Glomerular endothelial cell (primary cell): ENCODE measurements at regions not wholly inside any gene's neighbourhood (a gene's known extent, or its start where the extent isn't known, plus 50 kb on each side); places are given as distances from the start of the nearest gene placed in this dataset.
"Not testable (repeated sequence)": the region's sequence is repeated elsewhere in the genome, so short reads cannot be mapped to it uniquely, and the experiment has no call there.

Experiments
- DNase-seq: peaks from one replicate; pipeline ENCODE4 v3.0.0-alpha.2; 2011; ENCODE audit warnings: low read depth, low spot score; ENCODE audit errors: extremely low read depth

DNA sequence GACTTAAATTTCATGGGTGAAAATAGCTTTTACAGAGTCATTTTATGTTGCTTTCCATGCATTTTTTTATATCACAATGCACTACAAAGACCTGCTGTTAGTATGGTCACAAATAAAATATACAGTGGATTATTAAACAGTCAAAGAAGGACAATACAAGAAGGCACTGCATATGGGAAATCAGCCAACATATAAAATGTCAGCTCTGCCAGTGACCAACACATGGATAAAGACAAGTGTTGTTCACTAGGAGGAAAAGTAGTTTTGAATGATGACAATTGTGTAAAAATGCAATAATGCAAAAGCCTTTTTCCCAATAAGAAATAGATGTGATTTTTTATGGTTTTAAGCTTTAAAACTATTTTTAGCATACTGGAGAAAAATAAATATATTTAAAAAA lies 425.3 kb upstream of the CBLB start:
- DNase-seq, result no peak

DNA sequence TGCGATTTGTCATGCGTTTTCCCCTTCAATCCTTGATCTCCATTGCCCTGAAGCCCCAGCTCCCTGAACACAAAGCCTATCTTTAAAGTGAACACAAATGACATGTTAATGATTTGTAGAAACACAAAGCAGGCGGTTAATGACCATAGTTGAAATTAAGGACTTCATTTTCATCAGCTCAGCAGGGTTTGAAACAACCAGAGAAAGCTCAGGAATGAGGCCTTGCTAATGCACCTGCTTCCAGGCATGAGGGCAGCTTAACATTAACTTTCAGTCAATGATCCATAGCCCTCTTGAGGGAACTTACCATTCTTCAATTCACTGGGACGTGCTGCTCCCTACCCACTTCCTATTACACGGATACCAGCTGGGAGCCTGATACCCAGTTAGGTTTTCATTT lies 427.2 kb upstream of the CBLB start:
- DNase-seq, result no peak

DNA sequence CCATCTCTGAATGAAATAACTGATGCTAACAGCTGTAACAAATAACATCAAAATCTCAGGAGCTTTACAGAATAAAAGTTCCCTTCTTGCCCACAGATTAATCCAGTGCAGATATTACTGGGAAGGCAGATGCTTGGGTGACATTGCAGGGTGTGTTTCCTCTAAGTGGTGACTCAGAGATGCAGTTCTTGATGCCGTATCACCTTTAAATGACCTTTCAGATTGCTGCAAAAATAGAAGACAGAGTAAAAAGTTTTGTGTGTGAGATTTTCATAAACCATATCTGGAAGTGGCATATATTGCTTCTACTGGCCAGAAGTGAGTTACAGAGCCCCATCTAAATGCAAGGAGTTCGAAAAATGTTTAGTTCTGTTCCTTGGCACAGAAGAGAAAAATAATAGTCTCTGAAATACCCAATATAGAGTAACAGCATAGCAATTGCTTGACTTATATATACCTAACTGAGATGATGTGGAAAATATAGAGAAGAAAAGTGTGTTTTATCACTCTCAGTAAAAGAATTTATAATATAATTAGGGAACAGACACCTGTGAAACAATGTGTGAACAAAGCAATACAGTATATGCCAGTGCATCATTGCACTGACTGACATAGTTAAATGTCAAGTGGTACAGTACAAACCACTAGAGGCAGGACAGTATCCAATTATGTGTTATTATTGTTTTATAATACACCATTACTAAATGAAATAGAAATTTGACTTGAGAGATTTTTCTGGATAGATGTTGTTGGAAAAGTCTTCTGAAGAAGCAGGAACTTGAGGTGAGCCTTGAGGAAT lies 430.7 kb upstream of the CBLB start:
- DNase-seq, result no peak

DNA sequence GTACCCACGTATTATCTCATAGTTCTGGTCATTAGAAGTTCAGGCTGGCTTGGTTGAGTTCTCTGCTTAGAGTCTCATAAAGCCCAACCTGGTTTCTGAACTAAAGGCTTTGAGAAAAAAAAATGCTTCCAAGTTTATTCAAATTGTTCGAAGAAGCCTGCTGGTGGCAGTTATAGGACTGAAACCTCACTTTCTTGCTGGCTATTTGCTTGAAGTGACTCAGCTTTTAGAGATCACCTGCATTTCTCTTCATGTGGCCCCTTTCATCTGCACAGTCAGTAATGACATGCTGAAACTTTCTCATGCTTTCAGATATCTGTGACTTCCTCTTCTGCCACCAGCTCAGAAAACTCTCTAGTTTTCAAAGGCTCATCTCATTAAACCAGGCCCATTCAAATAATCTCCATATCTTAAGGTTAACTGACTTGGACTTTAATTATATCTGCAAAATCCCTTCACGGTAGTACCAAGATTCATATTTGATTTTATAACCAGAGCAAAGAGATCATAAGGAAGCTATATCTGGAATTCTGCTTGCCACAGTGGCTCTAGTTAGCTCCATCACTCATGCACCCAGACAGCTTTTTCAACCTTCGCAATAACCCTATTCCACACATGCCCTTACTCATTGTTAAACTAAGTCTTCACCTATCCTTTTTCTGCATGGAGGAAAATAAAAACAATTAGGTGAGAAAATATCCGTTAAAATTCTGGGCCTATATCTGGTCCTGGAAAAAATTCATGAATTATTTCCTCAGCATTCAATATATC lies 433.8 kb upstream of the CBLB start:
- no peak for DNase-seq

DNA sequence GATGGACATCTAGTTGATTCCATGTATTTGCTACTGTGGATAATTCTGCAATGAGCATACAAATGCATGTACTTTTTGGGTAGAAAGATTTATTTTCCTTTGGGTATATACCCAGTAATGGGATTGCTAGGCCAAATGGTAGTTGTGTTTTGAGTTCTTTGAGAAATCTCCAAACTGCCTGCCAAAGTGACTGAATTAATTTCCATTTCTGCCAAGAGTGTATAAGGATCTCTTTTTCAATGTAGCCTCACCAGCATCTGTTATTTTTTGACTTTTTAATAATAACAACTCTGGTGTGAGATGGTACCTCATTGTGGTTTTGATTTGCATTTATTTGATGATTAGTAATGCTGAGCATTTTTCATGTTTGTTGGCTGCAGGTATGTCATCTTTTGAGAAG lies 435.0 kb upstream of the CBLB start:
- no peak for DNase-seq

DNA sequence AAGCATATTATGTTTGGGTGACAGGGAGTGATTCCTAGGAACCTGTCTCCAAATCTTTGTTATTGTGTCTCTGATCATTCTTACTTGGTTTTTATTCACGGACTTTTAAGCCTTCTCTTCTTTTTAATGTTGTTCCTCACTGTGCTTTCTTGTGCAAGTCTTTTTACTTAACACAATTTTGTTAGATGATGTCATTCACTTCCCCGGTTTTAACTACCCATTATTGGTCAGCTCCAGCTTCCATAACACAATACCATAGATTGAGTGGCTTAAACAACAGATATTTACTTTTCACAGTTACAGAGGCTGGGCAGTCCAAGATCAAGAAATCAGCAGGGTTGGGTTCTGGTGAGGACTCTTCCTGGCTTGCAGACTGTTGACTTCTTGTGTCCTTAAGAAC lies 436.3 kb upstream of the CBLB start:
- no peak for DNase-seq

DNA sequence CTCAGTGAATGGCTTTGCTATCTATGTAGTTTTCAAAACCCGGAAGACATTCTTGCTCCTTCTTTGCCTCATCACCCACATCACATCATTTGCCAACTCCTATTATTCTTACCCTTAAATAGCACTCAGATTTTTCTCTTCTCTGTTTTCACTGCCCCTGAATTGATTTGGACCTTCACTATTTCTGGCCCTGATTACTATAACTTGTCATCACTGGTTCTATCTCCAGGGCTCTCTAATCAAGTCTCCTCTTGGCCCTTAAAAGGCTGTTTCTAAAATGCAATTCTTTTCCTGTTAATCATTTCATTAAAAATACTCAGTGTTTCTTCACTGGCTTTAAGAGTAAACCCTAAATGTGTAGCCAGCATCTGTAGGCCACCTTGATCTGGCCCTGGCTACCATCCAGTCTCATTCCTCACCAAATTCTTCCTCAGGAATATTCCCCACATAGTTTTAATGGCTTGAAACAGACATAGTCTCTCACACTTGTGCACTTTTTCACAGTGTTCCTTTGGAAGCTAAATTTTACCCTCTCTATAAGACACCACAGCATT lies 437.1 kb upstream of the CBLB start:
- no peak for DNase-seq

DNA sequence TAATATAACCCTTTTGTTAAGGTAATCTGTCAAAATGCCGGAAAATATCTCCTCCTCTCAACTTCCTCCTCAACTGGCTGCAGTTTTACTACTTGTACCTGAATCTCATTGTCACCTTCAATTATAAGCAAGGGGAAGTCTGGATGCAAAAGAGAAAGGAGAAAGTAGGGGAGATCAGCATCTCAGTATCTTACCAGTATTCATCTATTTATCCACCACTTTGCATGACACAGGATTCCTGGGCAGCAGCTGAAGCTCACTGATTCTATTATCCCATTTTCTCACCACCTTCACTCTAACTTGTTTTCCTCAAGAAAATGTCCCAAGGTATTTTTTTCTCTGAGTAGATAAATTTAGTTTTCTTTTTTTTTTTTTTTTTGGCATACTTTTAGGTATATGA lies 440.5 kb upstream of the CBLB start:
- no peak for DNase-seq

DNA sequence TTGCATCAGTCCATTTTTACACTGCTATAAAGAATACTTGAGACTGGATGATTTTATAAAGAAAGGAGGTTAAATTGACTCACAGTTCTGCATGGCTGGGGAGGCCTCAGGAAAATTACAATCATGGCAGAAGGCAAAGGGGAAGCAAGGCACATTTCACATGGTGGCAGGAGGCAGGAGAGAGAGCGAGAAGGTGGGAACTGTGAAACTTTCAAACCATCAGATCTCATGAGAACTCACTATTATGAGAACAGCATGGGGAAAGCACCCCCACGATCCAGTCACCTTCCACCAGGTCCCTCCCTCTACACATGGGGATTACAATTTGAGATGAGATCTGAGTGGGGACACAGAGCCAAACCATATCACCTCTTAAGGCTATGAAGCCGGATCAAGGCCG lies 441.0 kb upstream of the CBLB start:
- DNase-seq, result not testable (repeated sequence)

DNA sequence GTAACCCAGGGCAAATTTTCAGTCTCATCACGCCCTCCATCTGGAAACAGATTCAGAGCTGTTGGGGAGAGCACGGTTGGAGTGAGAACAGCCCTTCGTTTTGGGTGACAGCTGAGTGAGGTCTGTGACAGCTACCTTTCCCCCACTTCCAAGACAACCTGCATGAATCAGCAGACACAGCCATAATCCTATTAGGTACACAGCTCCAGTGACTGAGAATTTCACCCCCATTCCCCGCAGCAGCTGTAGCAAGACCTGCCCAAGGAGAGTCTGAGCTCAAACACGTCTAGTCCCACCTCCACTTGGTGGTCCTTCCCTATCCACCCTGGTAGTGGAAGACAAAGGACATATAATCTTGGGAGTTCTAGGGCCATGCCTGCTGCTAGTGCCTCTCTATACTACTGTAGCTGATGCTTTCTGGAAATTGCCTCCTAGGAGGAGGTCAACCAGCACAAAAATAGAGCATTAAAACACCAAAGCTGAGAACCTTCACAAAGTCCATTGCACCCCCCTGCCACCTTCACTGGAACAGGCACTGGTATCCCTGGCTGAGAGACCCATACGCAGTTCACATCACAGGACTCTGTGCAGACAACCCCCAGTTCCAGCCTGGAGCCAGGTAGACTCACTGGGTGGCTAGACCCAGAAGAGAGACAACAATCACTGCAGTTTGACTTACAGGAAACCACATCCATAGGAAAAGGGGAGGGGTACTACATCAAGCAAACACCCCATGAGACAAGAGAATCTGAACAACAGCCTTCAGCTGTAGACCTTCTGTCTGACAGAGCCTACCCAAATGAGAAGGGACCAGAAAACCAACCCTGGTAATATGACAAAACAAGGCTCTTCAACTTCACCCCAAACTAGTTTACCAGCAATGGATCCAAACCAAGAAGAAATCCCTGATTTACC lies 448.6 kb upstream of the CBLB start:
- DNase-seq, result no peak

DNA sequence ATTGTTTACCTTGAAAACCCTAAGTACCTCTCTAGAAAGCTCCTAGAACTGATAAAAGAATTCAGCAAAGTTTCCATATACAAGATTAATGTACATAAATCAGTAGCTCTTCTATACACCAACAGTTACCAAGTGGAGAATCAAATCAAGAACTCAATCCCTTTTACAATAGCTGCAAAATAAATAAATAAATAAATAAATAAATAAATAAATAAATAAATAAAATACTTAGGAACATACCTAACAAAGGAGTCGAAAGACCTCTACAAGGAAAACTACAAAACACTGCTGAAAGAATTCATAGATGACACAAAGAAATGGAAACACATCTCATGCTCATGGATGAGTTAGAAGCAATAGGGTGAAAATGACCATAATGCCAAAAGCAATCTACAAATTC lies 452.6 kb upstream of the CBLB start:
- DNase-seq, result not testable (repeated sequence)

DNA sequence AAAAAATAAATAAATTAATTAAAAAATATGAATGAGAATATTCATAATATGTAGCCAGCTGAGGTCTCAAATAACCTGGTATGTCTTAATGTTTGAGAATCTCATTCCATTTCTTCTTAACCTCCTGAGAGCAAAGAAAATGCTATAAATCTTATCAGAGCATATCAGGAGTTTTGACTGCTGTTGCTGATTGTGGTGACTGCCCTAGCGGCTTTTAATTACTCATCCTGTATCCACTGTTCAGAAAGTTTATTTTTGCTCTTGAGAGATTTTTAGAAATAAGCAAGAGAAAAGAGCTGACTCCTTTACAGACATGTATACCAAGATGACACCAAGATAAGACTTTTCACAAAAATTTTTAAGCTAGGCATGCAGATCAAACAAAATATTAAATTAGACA lies 454.8 kb upstream of the CBLB start:
- no peak for DNase-seq

DNA sequence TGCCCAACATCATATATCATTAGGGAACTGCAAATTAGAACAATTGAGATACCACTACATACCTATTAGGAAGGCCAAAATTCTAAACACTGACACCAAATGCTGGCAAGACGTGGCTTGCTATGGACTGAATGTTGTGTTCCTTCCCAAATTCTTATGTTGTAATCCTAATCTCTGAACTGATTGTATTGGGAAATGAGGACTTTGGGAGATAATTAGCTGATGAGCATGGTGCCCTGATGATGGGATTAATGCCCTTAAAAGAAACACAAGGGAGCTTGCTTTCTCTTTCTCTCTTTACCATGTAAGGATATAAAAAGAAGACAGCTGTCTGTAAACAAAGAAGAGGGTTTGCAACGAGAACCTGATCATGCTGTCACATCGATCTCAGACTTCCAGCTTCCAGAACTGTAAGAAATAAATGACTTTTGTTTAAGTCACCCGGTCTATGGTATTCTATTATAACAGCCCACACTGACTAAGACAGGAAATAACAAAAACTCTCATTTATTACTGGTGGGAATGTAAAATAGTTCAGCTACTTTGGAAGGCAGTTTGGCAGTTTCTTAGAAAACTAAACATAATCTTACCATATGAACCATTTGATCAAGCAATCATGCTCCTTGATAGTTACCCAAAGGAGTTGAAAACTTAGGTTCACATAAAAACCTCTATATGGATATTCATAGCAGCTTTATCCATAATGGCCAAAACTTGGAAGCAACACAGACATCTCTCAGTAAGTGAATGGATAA lies 458.3 kb upstream of the CBLB start:
- DNase-seq, result no peak

DNA sequence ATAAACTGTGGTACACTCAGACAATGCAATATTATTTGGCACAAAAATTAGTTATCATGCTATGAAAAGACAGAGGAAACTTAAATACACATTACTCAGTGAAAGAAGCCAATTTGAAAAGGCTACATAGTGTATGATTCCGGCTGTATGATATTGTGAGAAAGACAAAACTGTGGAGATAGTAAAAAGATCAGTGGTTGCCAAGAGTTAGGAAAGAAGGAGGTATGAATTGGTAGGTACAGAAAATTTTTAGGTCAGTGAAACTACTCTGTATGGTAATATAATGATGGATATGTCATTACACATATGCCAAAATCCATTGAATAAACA lies 458.8 kb upstream of the CBLB start:
- DNase-seq, result no peak

DNA sequence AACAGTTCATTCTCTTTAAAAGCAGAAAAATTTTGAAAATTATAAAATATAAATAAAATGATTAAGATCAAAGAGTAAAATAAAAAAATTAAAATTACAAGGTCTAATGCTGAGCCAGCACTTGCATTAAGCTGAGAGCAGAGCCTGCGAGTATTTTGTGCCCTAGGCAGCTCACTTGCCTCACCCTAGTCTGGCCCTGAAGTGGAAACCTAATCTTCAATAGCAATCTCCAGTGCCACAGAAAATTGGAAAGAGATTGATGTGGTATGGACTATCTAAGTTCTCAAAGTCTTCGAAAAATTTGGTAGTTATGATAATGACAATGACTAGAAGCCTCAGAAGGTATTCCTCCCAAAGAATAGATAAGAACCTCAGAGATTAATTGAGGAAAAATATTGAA lies 459.4 kb upstream of the CBLB start:
- no peak for DNase-seq

DNA sequence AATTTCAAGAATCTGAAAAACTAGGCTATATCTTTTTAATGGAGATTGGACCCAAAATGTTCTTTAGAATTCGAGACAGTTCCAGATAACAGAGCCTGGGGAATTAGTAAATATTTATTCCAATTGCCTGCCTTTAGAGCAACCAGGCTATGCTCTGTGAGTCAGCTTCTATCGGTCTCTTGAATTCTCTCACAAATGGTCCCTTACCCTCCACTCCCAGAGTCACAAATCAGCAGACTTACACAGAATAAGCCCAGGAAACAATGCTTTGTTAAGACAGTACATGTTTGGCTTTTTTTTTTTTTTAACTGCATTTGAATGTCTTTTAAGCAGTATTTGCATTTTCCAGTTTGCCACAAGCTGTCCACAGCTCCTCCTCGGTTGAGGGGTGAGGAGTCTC lies 460.7 kb upstream of the CBLB start:
- DNase-seq, result no peak

DNA sequence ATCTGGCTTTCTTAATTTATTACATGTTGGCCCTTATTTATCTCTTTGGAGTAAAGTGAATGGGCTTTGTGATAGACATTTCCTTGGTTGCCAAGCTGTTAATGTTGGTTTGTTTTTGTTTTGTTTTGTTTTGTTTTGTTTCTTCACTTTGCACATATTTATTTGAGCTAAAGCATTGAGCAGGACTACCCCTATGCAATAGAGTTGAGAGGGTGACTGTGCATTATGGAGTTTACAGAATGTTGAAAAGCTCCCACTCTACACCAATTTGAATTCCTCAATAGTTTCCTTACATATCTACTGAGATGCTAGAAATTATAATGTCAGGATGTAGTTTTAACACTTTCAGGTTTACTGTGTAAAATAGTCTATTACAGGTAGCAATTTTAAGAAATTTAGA lies 462.8 kb upstream of the CBLB start:
- DNase-seq, result no peak

DNA sequence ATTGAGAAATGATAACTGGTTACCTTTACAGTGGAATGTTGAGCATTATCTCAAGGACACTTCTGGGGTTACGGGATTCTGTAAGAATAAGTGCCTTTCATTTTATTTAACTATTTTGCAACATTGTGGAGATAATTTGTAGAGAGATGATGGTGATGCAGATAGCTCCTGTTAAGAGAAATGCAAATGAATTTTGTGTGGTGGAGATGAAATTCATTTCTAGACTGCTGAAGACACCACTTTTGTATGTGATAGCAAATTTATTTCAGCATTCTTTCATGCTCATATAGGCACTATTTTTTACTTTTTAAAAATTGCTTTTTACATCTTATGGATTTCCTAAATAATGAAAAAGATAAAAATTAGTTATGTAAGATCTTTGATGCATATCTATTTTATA lies 463.3 kb upstream of the CBLB start:
- DNase-seq, result no peak

DNA sequence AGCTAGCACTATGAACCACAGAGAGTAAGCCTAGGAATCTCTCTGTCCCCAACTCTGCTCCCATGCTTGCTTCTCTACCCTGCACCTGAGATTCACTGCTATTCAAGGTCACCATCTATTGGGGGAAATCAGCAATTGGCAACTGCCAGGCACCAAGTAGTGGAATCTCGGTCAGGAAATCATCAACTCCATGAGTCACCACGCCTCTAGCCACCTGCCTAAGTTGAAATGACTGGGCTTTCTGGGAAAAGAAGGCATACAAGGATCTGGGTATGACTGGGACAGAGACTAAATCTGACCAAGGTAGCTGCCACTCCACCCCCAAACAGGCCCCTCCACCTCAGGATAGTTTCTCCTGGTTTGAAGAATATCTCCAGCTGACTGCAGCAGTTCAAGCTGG lies 464.1 kb upstream of the CBLB start:
- no peak for DNase-seq

DNA sequence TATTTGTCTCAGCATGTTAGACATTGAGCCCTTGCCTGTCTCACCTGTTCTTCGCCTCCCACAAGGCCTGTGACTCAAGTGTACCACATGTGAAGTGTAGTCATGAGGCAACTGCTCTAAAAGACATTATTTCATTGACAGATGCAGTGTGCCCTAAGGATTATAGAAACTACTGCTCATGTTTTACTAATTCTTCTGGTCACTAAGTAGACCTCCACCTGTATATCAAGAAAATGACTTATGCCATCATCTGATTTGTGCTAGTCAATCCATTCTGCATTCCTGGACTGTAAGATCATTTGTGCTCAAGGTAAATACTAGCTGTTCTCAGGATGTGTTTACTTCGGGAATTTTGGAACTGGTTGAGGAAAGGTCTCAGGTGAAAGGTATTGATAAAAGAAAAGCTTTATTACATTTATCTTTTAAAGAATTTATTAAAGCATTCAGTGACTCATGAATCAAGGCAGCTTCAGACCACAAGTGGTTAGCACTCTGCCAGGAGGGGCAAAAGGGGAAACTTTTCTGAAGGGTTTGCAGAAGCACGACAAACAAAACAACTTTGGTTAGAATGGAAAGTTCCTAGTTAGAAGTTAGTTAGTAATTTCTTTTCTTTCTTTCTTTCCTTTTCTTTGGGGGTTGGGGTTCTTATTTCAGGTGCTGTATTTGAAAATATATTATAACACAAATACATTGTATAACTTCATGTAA lies 465.3 kb upstream of the CBLB start:
- DNase-seq, result no peak
